Spleen (tissue), 11 donors: ENCODE measurements at regions not wholly inside any gene's neighbourhood (a gene's known extent, or its start where the extent isn't known, plus 50 kb on each side); places are given as distances from the start of the nearest gene placed in this dataset.

Experiments used
- DNase-seq: peaks from one replicate; pipeline ENCODE4 v3.0.0-alpha.2; 2020
- H3K27ac ChIP-seq, 8 donors: fragments of 200-600 bp; sonication (generic) in 7 of 8; 1 replicate in 4 of 8; 2 replicates in 4 of 8; pipeline versions ENCODE4 v1.5.0 to v1.8.0; 2016 to 2021; ENCODE audit warnings: inconsistent platforms in 4 of 8, mild to moderate bottlenecking in 4 of 8, moderate library complexity in 1 of 8
- H3K27me3 ChIP-seq, 7 donors: fragments of 200-600 bp; sonication (generic) in 6 of 7; replicated peaks in 1 of 7; 1 replicate in 4 of 7; 2 replicates in 3 of 7; pipeline versions ENCODE4 v1.5.0 to v1.8.0; 2016 to 2021; ENCODE audit warnings: inconsistent platforms in 3 of 7, mild to moderate bottlenecking in 1 of 7
- H3K36me3 ChIP-seq, 6 donors: fragments of 200-600 bp; sonication (generic) in 5 of 6; 1 replicate in 4 of 6; 2 replicates in 2 of 6; pipeline versions ENCODE4 v1.5.0 to v1.8.0; 2016 to 2021; ENCODE audit warnings: inconsistent platforms in 2 of 6
- H3K4me1 ChIP-seq, 6 donors: fragments of 200-600 bp; sonication (generic) in 5 of 6; 1 replicate in 3 of 6; 2 replicates in 3 of 6; pipeline versions ENCODE4 v1.5.0 to v1.8.0; 2016 to 2021; ENCODE audit warnings: inconsistent platforms in 3 of 6
- H3K4me3 ChIP-seq, 8 donors: fragments of 200-600 bp; sonication (generic) in 7 of 8; 1 replicate in 4 of 8; 2 replicates in 4 of 8; pipeline versions ENCODE4 v1.5.0 to v1.8.0; 2016 to 2021; ENCODE audit warnings: inconsistent platforms in 4 of 8, mild to moderate bottlenecking in 4 of 8, moderate library complexity in 2 of 8
- H3K9me3 ChIP-seq, 8 donors: fragments of 200-600 bp; sonication (generic) in 7 of 8; 1 replicate in 4 of 8; 2 replicates in 4 of 8; pipeline versions ENCODE4 v1.5.0 to v1.8.0; 2016 to 2021; ENCODE audit warnings: inconsistent platforms in 4 of 8
- POLR2A ChIP-seq, 3 donors: fragments of 450-650 bp; IDR thresholded peaks; one replicate each; pipeline ENCODE4 v1.5.1; 2017; ENCODE audit warnings: antibody characterized with exemption in 3 of 3, mild to moderate bottlenecking in 1 of 3
- POLR2AphosphoS5 ChIP-seq, 3 donors: sonication (generic); formaldehyde crosslinking; IDR thresholded peaks; one replicate each; pipeline ENCODE4 v1.5.1; 2017; ENCODE audit warnings: antibody characterized with exemption in 3 of 3
- WGBS, 5 donors: extraction: QIAGEN DNeasy Blood & Tissue Kit in 3 of 5; methylation state at CpG; one replicate each; pipeline versions ENCODE4 v1.1.5 to v1.1.7; 2013 to 2018; 5-methylcytosine and 5-hydroxymethylcytosine counted together
- intact Hi-C: fragments of 100-400 bp; cut with DNase I; formaldehyde crosslinking; loops from one replicate; pipeline ENCODE4 v1.15.0; 2023; ENCODE audit warnings: low total_unique reads
- TF ChIP-seq, protein P1 (sequence below), 11 experiments: fragments of 200-600 bp in 7 of 11; fragments of 450-650 bp in 4 of 11; sonication (generic) in 4 of 11; IDR thresholded peaks in 8 of 11; conservative IDR thresholded peaks in 3 of 11; 1 replicate in 7 of 11; 2 replicates in 4 of 11; pipeline versions ENCODE4 v1.4.0 to v1.8.0; 2016 to 2021; ENCODE audit warnings: antibody characterized with exemption in 11 of 11, inconsistent platforms in 4 of 11, mild to moderate bottlenecking in 1 of 11
- donor health status: healthy with polysubstance abuse.
- donor health status: DM: no; HTN: no; CAD: no; lungs with moderate emphysema.
- donor health status: DM: no; HTN: no; CAD: no.
- donor health status: Bipolar disorder and iron deficiency.
- donor health status: healthy.
- donor health status: DM: no; HTN: no; CAD: no.
- donor health status: DM: yes; HTN: yes; CAD: no.

DNA sequence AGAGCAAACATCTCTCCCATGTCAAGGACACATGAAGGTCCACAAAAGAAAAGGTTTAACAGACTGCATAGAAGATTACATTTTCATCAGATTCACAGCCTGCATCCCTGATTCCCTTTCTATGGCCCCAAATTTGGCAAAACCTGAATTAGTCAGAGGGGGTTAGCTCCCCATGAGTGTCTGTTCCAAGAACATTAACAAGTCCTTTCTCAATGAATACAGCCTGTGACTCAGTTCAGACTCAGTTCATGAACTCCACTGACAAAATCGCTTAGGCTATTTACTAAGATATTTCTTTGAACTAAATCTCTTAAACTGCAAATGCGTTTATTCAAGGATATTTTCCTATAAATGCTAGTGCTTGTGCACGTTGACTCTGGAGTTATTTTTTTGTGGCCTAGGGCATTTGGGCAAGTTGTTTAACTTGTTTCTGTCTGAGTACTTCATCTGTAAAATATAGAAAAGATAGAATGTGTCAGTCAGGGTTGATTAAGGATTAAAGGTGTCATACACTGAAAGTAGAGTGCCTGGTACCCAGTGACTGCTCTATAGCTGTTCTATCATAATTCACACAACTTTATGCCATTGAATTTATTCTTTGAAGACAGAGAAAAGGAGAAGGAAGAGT, 422.6 kb downstream of the HTR1B start:
- TF ChIP-seq, protein P1, sequence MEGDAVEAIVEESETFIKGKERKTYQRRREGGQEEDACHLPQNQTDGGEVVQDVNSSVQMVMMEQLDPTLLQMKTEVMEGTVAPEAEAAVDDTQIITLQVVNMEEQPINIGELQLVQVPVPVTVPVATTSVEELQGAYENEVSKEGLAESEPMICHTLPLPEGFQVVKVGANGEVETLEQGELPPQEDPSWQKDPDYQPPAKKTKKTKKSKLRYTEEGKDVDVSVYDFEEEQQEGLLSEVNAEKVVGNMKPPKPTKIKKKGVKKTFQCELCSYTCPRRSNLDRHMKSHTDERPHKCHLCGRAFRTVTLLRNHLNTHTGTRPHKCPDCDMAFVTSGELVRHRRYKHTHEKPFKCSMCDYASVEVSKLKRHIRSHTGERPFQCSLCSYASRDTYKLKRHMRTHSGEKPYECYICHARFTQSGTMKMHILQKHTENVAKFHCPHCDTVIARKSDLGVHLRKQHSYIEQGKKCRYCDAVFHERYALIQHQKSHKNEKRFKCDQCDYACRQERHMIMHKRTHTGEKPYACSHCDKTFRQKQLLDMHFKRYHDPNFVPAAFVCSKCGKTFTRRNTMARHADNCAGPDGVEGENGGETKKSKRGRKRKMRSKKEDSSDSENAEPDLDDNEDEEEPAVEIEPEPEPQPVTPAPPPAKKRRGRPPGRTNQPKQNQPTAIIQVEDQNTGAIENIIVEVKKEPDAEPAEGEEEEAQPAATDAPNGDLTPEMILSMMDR (IDR thresholded peaks at IDR 0.05 in 8 of 11, conservative IDR thresholded peaks at IDR 0.05 in 3 of 11): no peak
- no peak for TF ChIP-seq POLR2AphosphoS5 (IDR thresholded peaks at IDR 0.05)
- TF ChIP-seq POLR2A (IDR thresholded peaks at IDR 0.05): no peak
- 78 to 88% (median 81%) methylated on average over 3 of the region's 3 CpGs for WGBS, 5 donors
- peaks cover 0 to 60% (median 41%) of the 10 kb centered on the region in 8 donors for H3K9me3 ChIP-seq
- no peak overlapping the region for H3K27ac ChIP-seq
- H3K36me3 ChIP-seq: no peaks in the 10 kb centered on the region
- H3K4me1 ChIP-seq: no peaks in the 10 kb centered on the region
- no peak for DNase-seq
- no peak overlapping the region for H3K4me3 ChIP-seq
- intact Hi-C loops: no loop called here
- H3K27me3 ChIP-seq: no peaks in the 10 kb centered on the region

DNA sequence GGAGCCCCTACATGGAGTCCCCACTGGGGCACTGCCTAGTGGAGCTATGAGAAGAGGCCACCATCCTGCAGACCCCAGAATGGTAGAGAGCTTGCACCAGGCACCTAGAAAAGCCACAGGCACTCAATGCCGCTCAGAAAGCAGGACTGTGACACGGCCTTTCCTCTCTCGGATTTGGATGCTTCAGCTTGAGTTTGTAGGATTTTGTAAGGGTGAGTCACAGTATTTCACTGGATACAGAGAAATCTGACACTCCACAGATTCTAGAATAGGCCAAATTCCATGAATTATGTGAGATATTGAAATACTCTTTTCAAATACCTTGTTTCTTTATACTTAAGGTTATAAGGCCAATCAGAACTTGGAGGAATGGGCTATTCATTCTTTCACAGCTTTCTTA, 424.5 kb downstream of the HTR1B start:
- Histone ChIP-seq H3K27ac (no peak overlapping the region), H3K4me1 (no peaks in the 10 kb centered on the region), H3K4me3 (no peak overlapping the region), H3K36me3 (no peaks in the 10 kb centered on the region), H3K27me3 (no peaks in the 10 kb centered on the region), H3K9me3 (peaks cover 0 to 55% (median 39%) of the 10 kb centered on the region in 8 donors)
- TF ChIP-seq POLR2A (IDR thresholded peaks at IDR 0.05): no peak
- TF ChIP-seq POLR2AphosphoS5 (IDR thresholded peaks at IDR 0.05): no peak
- TF ChIP-seq, protein P1 (IDR thresholded peaks at IDR 0.05 in 8 of 11, conservative IDR thresholded peaks at IDR 0.05 in 3 of 11): no peak
- DNase-seq: no peak
- 67 to 89% (median 76%) methylated on average over 3 of the region's 3 CpGs for whole genome bisulfite sequencing, 5 donors
- intact Hi-C loops: no loop called here

DNA sequence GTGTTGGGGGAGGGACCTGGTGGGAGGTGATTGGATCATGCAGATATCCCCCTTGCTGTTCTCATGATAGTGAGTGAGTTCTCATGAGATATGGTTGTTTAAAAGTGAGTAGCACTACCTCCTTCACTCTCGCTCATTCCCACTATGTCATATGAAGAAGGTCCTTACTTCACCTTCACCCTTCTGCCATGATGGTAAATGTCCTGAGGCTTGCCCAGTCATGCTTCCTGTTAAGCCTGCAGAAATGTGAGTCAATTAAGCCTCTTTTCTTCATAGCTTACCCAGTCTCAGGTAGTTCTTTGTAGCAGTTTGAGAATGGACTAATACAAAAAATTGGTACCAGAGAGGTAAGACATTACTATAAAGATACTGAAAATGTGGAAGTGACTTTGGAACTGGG, 425.9 kb downstream of the HTR1B start:
- no peak overlapping the region for H3K4me3 ChIP-seq
- TF ChIP-seq POLR2AphosphoS5 (IDR thresholded peaks at IDR 0.05): no peak
- no peak for TF ChIP-seq POLR2A (IDR thresholded peaks at IDR 0.05)
- TF ChIP-seq, protein P1 (IDR thresholded peaks at IDR 0.05 in 8 of 11, conservative IDR thresholded peaks at IDR 0.05 in 3 of 11): no peak
- peaks cover 0 to 52% (median 39%) of the 10 kb centered on the region in 8 donors for H3K9me3 ChIP-seq
- H3K4me1 ChIP-seq: no peaks in the 10 kb centered on the region
- intact Hi-C loops: no loop called here
- no peak for DNase-seq
- H3K36me3 ChIP-seq: no peaks in the 10 kb centered on the region
- H3K27ac ChIP-seq: no peak overlapping the region
- no peaks in the 10 kb centered on the region for H3K27me3 ChIP-seq
- WGBS, 5 donors: 75 to 94% (median 91%) methylated on average over 1 of the region's 1 CpG

DNA sequence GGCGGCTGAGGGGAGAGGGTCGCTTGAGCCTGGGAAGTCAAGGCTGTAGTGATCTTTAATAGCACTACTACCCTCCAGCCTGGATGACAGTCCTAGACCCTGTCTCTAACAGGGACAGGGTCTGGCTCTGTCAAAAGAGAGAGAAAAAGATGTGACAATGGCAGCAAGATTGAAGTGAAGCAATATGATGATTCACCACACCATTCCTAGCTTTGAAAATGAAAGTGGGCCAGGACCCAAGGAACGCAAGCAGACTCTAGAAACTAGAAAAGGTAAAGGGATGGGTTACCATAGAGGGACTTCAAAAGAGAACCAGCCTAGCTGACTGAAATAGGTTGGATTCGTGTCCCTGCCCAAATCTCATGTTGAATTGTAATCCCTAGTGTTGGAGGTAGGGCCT, 426.9 kb downstream of the HTR1B start:
- no peak overlapping the region for H3K27ac ChIP-seq
- TF ChIP-seq, protein P1 (IDR thresholded peaks at IDR 0.05 in 8 of 11, conservative IDR thresholded peaks at IDR 0.05 in 3 of 11): no peak
- TF ChIP-seq POLR2AphosphoS5 (IDR thresholded peaks at IDR 0.05) (no peak), POLR2A (IDR thresholded peaks at IDR 0.05) (no peak)
- H3K4me1 ChIP-seq: no peaks in the 10 kb centered on the region
- H3K9me3 ChIP-seq: peaks cover 0 to 56% (median 36%) of the 10 kb centered on the region in 8 donors
- intact Hi-C loops: no loop called here
- DNase-seq: no peak
- H3K27me3 ChIP-seq: no peaks in the 10 kb centered on the region
- 73 to 83% (median 78%) methylated on average over 4 of the region's 4 CpGs for WGBS, 5 donors
- no peak overlapping the region for H3K4me3 ChIP-seq
- no peaks in the 10 kb centered on the region for H3K36me3 ChIP-seq
